HG02943 (cell line): ENCODE measurements at regions not wholly inside any gene's neighbourhood (a gene's known extent, or its start where the extent isn't known, plus 50 kb on each side); places are given as distances from the start of the nearest gene placed in this dataset.

Experiments used
- ATAC-seq: cut with Tn5 transposase; IDR thresholded peaks from one replicate; pipeline ENCODE4 v1.9.1; 2021; ENCODE audit warnings: mild to moderate bottlenecking, low read depth, moderate library complexity; ENCODE audit not compliant: unreplicated experiment

DNA sequence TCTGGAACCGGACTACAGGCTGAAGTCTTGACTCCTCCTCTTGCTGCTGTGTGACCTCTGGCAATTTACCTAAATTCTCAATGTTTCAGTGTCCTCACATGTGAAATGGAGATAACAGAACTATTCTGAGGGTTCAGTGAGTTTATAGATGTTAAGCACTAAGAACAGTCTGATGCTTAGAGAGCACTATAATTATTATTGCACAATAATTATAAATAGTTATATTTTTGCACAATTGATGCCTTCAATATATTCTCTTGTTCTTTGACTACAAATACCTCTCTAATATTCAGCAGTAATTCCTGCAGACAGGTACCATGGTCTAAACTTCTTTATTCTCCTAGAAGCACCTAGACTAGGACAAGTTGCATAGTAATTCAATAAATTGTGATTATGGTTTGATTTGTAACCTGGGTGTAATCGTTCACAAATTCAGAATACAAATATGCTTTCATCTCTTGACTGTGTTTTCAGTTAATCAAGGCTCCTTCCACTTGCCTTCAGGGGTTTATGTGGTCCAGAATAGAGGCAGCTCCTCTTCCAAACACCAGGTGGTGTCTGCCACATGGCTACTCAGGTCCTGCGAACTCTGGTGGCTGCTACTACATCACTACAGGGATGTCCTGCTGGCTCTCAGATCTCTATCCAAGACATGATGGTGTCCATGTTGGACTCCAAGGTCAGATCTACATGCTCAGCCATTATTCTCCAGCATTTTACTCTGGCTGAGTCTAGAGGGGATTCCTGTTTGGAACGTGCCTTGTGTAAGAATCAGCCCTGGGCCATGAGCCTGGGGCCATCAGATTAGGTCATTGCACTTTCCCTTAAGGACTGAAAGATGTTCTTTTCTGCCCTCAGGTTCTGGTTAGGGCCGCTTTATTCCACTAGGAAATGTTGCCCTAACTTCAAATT lies 103.4 kb downstream of the QRFPR start:
- no peak for ATAC-seq

DNA sequence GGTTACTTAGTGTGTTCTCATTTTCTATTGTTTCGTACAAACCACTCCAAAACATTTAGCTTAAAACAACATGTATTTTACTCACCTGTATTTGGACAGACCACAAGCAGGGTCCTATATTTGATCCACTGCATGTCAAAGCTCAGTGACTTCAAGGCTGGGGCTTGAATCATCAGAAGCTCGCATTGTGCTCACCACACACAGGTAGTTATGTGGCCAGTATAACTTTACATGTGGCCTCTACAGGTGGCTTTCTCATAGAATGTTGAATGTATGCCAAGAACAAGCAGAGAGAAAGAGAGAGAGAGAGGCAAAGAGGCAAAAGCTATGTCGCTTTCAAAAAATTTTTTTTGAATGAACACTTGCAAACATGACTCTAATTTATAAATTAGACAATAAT lies 107.6 kb downstream of the QRFPR start:
- no peak for ATAC-seq

DNA sequence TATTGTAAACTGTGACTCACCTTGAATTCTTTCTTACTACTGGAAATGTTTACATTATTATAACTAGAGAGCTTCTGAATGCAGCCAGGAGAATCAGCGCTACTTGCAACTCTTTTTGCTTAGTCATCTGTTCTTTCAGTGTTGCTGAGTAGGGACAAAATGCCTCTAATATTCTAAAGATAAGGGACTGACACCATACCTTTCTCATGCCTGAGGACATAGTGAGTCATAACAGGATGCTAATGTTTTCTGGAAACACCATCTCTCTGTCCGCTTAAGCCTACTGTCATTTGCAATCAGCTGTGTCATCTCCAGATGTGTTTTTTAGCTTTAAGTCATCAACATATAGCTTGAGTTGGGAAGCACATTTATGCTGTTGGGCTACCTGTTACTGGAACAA lies 108.3 kb downstream of the QRFPR start:
- no peak for ATAC-seq

DNA sequence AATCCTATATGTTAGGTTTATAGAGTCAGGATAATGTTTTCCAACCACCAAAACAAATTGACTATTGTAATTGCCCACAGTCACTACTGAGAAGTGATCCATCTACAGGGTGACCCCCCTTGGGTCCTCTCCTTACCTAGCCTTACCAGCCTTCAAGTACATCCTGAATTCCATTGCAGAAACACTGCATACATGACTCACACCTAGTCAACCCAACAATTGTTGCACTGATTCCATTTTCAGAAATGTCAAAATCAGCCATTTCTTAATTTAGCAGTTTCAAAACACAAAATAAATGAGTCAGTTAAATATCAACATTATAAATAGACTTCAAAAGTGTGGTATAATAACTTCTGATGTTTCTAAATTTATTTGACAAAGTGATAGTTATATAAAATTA lies 106.3 kb upstream of the TNIP3 start:
- ATAC-seq: no peak

DNA sequence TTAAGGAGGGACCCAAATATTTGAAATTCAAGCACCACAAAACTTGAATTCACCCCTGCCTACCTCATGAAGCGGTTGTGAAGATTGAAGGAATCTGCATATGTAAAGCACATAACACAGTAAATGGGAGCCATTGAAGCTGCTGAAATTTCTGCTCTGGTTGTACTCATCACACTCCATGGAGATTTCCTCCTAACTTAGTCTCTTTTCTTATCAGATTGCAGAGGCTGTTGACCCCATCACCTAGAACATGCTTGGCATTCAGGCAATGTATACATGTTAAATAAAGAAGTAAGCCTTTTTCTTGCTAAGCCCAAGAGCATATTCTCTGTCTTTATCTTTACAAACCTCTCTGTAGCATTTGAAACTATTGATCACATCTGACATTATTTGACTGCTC lies 104.9 kb upstream of the TNIP3 start:
- no peak for ATAC-seq

DNA sequence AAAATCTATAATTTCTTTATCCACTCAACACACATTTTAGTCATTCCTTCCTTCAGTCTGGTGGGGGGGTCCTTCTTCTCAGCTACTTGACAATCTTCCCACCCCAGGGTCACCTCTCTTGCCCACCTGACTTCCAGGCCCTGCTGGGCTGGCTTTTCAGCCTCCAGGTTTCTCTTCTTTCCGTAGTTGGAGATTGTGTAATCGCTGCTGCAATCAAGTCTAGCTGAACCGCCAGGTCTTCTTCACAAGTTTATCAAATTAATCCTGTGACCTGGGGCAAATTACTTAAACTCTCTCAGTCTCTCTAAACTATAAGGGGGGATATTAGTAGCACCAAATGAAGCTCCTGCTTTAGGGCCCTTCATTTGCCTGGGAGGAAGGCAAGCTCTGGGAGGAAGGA lies 102.9 kb upstream of the TNIP3 start:
- ATAC-seq: no peak

DNA sequence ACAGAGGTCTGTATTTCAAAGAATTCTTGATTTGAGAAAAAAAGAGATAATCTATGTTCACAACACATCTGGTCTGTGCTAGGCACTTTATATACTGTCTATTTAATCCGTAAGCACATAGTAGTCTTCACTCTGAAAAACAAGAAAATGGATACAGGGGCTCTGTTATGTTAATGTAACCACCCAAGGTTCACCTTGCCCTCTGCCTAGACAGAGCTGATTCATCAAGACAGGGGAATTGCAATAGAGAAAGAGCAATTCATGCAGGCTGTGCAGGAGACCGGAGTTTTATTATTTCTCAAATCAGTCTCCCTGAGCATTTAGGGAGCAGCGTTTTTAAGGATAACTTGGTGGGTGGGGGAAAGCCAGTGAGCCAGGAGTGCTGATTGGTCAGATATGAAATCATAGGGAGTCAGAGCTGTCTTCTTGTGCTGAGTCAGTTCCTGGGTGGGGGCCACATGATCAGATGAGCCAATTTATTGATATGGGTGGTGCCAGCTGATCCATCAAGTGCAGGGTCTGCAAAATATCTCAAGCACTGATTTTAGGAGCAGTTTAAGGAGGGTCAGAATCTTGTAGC lies 92.9 kb upstream of the TNIP3 start:
- no peak for ATAC-seq

DNA sequence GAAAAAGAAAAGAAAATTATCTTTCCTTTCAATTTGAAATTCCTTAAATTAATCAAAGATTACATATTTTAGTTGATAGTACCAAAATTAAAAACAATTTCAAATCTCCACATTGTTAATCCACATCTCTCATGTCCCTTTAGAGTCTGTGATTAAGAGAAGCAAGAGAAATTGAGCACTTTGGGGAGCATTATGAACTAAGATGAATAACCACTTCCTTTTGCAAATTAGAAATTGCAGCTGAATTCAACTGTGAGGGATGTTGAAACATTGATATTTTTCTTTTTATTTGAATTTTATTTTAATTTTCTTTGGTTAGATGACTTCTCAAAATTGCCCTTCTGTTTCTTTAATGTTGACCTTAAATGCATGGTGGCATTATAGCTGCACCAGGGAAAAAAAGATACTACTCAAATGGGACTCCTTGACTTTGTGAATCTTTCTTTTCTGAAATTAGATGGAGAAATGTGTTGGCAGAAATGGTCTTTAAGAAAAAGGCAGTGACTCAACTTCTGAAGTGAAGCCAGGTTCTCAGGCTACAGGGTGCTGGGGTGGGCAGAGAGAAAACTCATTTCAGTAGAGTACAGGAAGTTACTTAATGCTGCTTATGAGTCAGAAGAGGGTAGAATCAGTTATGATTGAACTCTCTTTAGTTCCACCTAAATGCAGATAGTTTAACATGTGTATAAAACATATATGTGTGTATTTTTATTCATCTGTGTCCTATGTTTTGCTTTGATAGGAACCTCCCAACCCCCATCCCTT lies 92.0 kb upstream of the TNIP3 start:
- ATAC-seq: peak; percentile 98

DNA sequence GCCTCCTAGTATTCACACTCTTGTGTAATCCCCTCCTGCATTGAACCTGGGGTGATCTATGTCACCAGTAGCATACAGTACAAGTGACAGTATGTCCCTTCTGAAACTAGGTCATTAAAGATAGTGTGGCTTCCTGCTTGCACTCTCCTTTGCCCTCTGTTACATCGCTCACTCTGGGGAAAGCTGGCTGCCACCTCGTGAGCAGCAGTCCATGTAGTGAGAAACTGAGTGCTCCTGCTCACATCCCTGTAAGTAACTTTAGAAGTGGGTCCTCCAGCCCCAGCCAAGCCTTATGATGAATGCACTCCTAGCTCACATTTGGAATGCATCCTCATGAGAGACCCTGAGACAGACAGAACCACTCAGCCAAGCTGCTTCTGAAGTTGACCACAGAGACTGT lies 89.8 kb upstream of the TNIP3 start:
- no peak for ATAC-seq

DNA sequence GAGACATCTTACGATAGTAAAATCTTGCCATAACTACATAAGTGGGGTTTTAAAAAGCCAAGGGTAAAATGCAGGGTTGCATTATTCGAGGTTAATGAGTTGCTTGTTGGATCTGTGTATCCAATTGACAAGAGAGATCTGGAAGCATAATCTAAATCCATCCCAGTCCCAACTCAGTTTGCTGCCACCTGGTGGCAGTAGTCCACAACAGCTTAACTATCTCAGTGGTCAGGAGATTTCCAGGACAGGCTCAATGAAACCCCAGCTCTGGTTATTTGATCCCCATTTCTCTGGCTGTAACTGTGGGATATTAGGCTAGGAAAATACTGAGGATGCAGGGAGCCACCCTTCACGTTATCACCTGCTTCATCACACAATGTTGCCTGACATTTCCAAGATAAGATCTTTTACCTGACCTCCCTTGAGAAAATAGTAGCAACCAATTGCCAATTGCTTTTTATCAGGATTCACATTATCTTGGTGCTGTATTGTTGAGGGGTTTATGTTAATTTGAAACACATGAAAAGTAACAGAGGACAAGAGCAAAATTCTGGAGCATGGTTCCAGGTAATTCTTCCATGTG lies 88.2 kb upstream of the TNIP3 start:
- no peak for ATAC-seq

DNA sequence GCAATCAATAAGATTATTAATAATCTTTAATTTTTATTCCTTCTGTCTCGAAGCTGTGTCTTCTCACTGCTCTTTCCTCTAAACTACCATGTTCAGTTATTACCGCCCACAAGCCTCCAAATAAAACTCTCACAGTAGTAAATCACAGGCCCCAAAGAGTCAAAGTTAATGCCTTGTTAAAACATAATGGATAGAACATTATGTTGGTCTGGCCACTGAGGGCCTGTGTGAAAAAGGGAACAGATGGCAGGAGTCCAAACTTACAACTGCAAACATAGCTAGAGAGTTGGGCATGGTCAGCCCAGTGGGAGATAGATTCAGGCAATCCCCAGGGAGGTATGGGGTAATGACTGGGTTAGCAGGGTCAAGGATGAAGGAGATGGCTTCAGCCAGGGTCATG lies 84.6 kb upstream of the TNIP3 start:
- no peak for ATAC-seq

DNA sequence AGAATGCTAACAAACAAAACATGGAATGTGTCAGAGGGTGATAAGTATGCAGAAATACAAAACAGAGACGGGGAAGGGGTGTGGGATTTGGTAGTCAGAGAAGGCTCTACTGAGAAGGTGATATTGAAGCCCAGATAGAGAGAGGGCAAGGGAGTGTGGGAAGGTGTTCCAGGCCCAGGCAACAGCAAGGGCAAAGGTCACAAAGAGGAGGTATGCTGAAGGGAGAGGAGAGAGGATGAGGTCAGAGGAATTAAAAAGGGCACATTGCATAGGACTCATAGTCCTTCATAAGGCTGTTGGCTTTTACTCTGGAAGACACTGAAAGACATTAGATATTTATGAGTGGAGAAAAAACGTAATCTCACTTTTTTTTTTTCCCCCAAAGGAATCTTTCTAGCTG lies 82.6 kb upstream of the TNIP3 start:
- ATAC-seq: no peak

DNA sequence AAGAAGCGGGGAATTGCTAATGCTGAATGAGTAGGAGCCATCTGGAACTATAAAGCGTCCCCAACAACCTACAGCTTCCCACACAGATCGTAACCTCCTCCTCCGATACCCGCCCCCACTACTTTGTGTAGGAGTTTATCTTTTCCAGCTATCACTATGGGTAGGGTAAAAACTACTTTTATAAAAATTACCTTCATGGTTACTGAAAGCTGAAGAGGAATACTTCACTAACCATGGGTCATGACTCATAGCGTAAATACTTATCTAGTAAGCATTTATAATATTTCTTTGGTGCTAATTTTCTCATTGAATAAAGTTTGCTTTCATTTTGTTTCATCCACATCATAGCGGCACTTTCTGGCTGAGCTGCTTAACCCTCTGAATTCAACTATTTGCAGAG lies 79.4 kb upstream of the TNIP3 start:
- no peak for ATAC-seq

DNA sequence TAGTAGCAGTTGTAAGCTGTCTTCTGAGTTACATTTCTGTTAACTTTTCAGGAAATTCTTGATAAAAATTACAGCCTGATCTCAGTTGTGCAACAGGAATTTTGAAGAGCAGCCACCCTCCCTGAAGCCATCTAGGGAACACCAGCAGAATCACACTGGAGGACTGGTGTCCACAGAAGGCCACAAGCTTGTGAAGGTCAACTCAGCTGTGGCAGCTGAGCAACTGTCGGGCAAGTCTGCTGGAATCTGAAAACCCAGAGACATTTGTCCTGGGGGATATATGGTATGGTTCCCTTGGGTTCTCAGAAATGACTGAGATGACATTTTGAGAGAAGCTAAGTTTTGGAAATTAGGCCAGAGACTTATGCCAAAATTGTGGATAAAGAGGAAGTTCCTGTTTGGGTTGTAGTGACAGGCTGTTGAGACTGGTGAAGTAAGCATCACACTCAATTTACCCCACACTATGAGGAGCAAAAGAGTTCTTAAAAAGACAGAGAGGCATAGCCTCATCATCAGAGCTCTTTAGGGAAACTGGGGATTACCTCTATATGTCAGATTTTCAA lies 78.1 kb upstream of the TNIP3 start:
- no peak for ATAC-seq

DNA sequence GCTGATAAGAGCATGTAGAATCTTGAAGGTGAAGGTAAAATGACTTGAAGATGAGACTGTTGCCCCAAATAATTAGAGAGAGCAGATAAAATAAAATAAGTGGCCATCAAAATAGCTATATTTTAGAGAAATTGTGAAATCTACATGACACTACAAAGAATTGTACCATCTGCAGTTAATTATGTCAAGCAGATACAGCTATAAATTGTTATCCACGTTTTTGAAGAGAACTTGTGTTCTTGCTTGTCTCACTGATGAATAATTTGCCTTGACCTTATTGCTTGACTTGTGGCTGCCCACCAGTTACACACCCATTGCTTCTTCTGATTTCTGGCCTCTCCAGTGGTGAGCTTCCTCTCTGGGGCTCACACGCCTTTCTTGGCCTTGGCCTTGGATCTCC lies 75.8 kb upstream of the TNIP3 start:
- ATAC-seq: no peak

DNA sequence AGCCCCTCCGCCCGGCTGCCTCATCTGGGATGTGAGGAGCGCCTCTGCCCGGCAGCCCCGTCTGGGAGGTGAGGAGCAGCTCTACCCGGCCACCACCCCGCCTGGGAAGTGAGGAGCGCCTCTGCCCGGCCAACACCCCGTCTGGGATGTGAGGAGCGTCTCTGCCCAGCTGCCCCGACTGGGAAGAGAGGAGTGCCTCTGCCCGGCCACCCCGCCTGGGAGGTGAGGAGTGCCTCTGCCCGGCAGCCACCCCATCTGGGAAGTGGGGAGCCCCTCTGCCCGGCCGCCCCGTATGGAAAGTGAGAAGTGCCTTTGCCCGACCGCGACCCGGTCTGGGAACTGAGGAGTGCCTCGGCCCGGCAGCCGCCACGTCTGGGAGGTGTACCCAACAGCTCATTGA lies 74.3 kb upstream of the TNIP3 start:
- no peak for ATAC-seq

DNA sequence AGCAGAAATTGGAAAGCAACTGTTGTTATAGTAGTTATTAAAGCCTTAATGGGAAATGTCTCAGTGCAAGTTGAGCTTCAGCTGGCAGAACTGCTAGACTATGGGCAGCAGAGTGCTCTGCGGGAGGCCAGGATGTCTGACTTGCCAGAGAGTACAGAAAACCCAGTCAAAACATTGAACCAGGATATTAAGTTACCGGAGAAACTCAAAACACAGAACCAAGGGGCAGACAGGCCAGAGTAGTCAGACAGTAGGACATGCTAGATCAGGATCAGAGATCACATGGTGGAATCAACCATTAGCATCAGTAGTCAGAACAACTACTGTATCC lies 72.9 kb upstream of the TNIP3 start:
- ATAC-seq: no peak

DNA sequence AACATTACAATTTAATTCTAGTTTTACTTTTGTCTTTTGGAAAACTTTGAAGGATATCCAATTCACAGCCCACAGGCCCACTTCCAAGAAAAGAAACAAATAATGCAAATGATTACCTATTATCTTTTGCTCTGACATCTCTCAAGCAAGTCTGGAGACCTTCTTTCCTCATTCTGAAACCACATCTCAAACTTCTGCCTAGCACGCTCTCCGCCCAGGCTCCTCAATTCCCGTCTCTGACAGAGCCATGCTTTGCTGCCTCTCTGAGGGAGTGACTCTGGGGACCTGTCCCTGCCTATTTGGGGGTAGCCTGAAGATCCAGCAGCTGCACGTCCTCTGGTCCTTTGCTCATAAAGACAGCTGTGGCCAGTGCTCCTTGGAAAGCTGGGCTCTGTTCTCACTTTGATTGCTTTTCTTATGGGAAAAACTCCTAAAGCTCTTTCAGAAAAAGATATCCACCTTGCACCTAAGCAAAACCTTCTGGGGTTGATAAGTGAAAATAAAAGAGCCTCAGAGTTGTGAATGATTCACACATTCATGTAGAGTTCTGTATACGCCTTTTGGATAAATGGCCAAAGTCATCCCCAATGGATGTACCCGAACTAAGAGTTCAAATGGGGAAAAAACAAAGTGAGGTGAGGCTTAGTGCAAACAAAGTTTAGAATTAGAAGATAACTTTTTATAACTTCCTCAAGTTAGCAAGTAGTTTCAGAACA lies 72.4 kb upstream of the TNIP3 start:
- ATAC-seq: no peak

DNA sequence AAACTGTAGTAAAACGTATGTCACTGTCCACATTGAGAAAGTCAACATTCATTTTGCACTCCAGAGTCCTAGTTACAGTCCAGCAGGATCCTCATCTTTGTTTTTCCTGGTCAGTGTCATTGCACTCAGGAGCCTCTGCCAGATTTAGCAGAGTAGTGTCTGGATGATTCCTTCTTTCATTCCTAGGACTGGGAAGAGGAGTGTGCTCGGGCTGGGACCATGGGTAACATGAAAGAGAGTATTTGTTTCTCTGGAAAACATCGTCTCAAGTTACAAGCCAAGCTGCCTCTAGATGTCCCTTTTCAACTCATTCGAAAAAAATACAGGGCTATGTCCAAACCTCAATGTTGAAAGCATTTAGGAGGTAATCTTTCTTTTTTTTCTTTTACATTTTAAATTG lies 69.9 kb upstream of the TNIP3 start:
- no peak for ATAC-seq

DNA sequence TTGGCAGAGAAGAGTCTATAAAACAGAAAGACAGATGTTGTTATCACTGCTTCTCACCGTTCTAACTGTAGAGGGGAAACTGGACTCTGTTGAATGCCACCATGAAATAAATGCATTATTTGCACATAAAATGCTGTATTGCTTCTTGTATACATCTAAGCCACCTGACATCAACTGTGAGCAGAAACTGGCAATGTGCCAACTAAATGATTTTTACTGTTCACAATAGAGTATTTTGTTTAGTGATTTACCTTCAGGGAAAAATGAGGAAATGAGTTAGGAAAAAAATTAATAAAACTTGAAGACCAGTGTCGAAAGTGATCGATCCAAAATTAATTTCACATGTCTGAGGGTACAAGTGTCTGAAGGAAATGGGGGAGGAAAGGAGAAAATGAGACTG lies 65.9 kb upstream of the TNIP3 start:
- no peak for ATAC-seq
